ENCODE measurements at regions not wholly inside any gene's neighbourhood (a gene's known extent, or its start where the extent isn't known, plus 50 kb on each side); places are given as distances from the start of the nearest gene placed in this dataset.

- Histone ChIP-seq H3K4me1 (ENCODE audit: control insufficient read depth in 1 of 2, insufficient read depth in 2 of 2, low read length in 2 of 2) (peaks cover 0 to 3% of the 10 kb centered on the region in 2 experiments; a peak in 1 of 4 replicates), H3K27ac (ENCODE audit: low read depth, low read length) (no peak overlapping the region), H3K4me2 (ENCODE audit: low read length) (no peak overlapping the region), H3K9me2 (ENCODE audit: insufficient read depth) (no peaks in the 10 kb centered on the region), H3K79me2 (ENCODE audit: insufficient read depth, low read length) (no peaks in the 10 kb centered on the region), H2AFZ (ENCODE audit: low read depth, low read length, poor library complexity, severe bottlenecking) (peak overlapping the region; percentile 13), H3K9me3 (ENCODE audit: control insufficient read depth in 1 of 2, insufficient read depth in 1 of 2, low read depth in 1 of 2, low read length in 2 of 2) (no peaks in the 10 kb centered on the region), H4K20me1 (ENCODE audit: insufficient read depth) (no peaks in the 10 kb centered on the region), H3K4me3 (replicated peaks in 1 of 2; ENCODE audit: low read depth in 1 of 2, low read length in 2 of 2) (no peak overlapping the region), H3K9ac (ENCODE audit: low read length) (no peak overlapping the region), H3K36me3 (ENCODE audit: control insufficient read depth in 1 of 2, insufficient read depth in 2 of 2, low read length in 2 of 2) (no peaks in the 10 kb centered on the region), H3K27me3 (ENCODE audit: insufficient read depth, low read length) (no peaks in the 10 kb centered on the region)
- TF ChIP-seq FOSL1 (IDR thresholded peaks at IDR 0.05; ENCODE audit: low read depth) (no peak), POLR2AphosphoS5 (IDR thresholded peaks at IDR 0.05; ENCODE audit: low read depth, low read length) (no peak), ELF1 (IDR thresholded peaks at IDR 0.05; ENCODE audit: borderline replicate concordance, low read depth) (no peak), ZBTB33 (IDR thresholded peaks at IDR 0.05; ENCODE audit: extremely low read depth, insufficient replicate concordance, low read length) (no peak), YY1 (IDR thresholded peaks at IDR 0.05; ENCODE audit: extremely low read depth, insufficient replicate concordance, low read depth, low read length) (no peak), EZH2phosphoT487 (IDR thresholded peaks at IDR 0.05; ENCODE audit: borderline replicate concordance) (no peak), ZNF274 (IDR thresholded peaks at IDR 0.05; ENCODE audit: low read depth, low read length) (no peak), CTCF (IDR thresholded peaks at IDR 0.05 in 2 of 3, conservative IDR thresholded peaks at IDR 0.05 in 1 of 3; ENCODE audit: borderline replicate concordance in 1 of 3, insufficient read depth in 1 of 3, low read depth in 2 of 3, low read length in 2 of 3) (no peak), SRF (IDR thresholded peaks at IDR 0.05; ENCODE audit: low read depth) (no peak), MAX (IDR thresholded peaks at IDR 0.05) (no peak), REST (IDR thresholded peaks at IDR 0.05; ENCODE audit: low read depth) (no peak), CBX3 (IDR thresholded peaks at IDR 0.05; ENCODE audit: low read depth) (no peak), EGR1 (IDR thresholded peaks at IDR 0.05; ENCODE audit: low read depth) (no peak)
- ChIA-PET POLR2A (no interaction called here), CTCF (no interaction called here), RAD21 (ENCODE audit: low non-redundant PET in 1 of 2, low total read pairs in 2 of 2, uncharacterized antibody in 2 of 2, unreplicated experiment in 2 of 2) (no interaction called here)
- no peak for ATAC-seq
- no TSS peak for BruUV-seq (replicated peaks)
- DNase-seq (ENCODE audit: low read depth, low spot score) = no peak
- intact Hi-C loops (cut with micrococcal nuclease) = no loop called here
Measured at GRCh38 chr3:150169330-150169940, 198.7 kb upstream of the PFN2 start.

Measured in HCT116 (cell line).